Duodenal mucosa (tissue), 2 donors: ENCODE measurements at regions not wholly inside any gene's neighbourhood (a gene's known extent, or its start where the extent isn't known, plus 50 kb on each side); places are given as distances from the start of the nearest gene placed in this dataset.

ENCODE experiments used
- H3K27ac ChIP-seq: one replicate; pipeline ENCODE4 v1.7.0; 2013; ENCODE audit warnings: low read depth, low read length
- H3K27me3 ChIP-seq, 2 donors: one replicate each; pipeline ENCODE4 v1.7.0; 2013; ENCODE audit warnings: low read length in 2 of 2, control low read depth in 1 of 2; ENCODE audit not compliant: insufficient read depth in 2 of 2, control insufficient read depth in 1 of 2
- H3K36me3 ChIP-seq, 2 donors: one replicate each; pipeline ENCODE4 v1.7.0; 2013; ENCODE audit warnings: low read length in 2 of 2, control low read depth in 1 of 2; ENCODE audit not compliant: insufficient read depth in 2 of 2, control insufficient read depth in 1 of 2
- H3K4me1 ChIP-seq, 2 donors: one replicate each; pipeline ENCODE4 v1.7.0; 2013; ENCODE audit warnings: low read length in 2 of 2, control low read depth in 1 of 2; ENCODE audit not compliant: insufficient read depth in 2 of 2, control insufficient read depth in 1 of 2
- H3K4me3 ChIP-seq, 2 donors: one replicate each; pipeline ENCODE4 v1.7.0; 2013; ENCODE audit warnings: low read length in 2 of 2, low read depth in 1 of 2
- H3K9ac ChIP-seq, 2 donors: one replicate each; pipeline ENCODE4 v1.7.0; 2013; ENCODE audit warnings: low read length in 2 of 2, low read depth in 1 of 2
- H3K9me3 ChIP-seq, 2 donors: one replicate each; pipeline ENCODE4 v1.7.0; 2013; ENCODE audit warnings: low read length in 2 of 2, control low read depth in 1 of 2; ENCODE audit not compliant: control insufficient read depth in 1 of 2

- Histone ChIP-seq H3K9ac (no peak overlapping the region), H3K9me3 (no peaks in the 10 kb centered on the region), H3K27me3 (no peaks in the 10 kb centered on the region), H3K36me3 (no peaks in the 10 kb centered on the region), H3K4me3 (no peak overlapping the region), H3K4me1 (no peaks in the 10 kb centered on the region), H3K27ac (no peak overlapping the region)
These were observed 675.4 kb upstream of the SGO1 start for GRCh38 chr3:20861454-20861853.

GRCh38 chr3:20857636-20858035 is 671.6 kb upstream of the SGO1 start:
- Histone ChIP-seq H3K27me3 (no peaks in the 10 kb centered on the region), H3K4me1 (no peaks in the 10 kb centered on the region), H3K27ac (no peak overlapping the region)

GRCh38 chr3:20853890-20854289 is 667.9 kb upstream of the SGO1 start:
- Histone ChIP-seq H3K4me1 (no peaks in the 10 kb centered on the region), H3K27me3 (no peaks in the 10 kb centered on the region), H3K9me3 (peaks cover 3 to 7% of the 10 kb centered on the region in 2 donors), H3K4me3 (no peak overlapping the region), H3K27ac (no peak overlapping the region), H3K36me3 (no peaks in the 10 kb centered on the region), H3K9ac (no peak overlapping the region)

More at GRCh38 chr3:20857636-20858035, 671.6 kb upstream of the SGO1 start:
- Histone ChIP-seq H3K36me3 (no peaks in the 10 kb centered on the region), H3K4me3 (no peak overlapping the region), H3K9me3 (peaks cover 3 to 7% of the 10 kb centered on the region in 2 donors), H3K9ac (no peak overlapping the region)

GRCh38 chr3:20852712-20853111 is 666.7 kb upstream of the SGO1 start:
- no peak overlapping the region for H3K27ac ChIP-seq
- H3K36me3 ChIP-seq, result no peaks in the 10 kb centered on the region
- H3K27me3 ChIP-seq, result no peaks in the 10 kb centered on the region
- H3K4me1 ChIP-seq, result no peaks in the 10 kb centered on the region
- H3K9me3 ChIP-seq, result peaks cover 3 to 7% of the 10 kb centered on the region in 2 donors
- no peak overlapping the region for H3K4me3 ChIP-seq
- no peak overlapping the region for H3K9ac ChIP-seq

GRCh38 chr3:20849975-20850374 is 664.0 kb upstream of the SGO1 start:
- Histone ChIP-seq H3K4me3 (no peak overlapping the region), H3K4me1 (no peaks in the 10 kb centered on the region), H3K27me3 (no peaks in the 10 kb centered on the region), H3K36me3 (no peaks in the 10 kb centered on the region), H3K9ac (no peak overlapping the region), H3K27ac (no peak overlapping the region), H3K9me3 (peaks cover 0 to under 1% of the 10 kb centered on the region in 2 donors)

- Histone ChIP-seq H3K27ac (no peak overlapping the region), H3K27me3 (no peaks in the 10 kb centered on the region), H3K4me3 (no peak overlapping the region), H3K36me3 (no peaks in the 10 kb centered on the region), H3K9me3 (no peaks in the 10 kb centered on the region), H3K9ac (no peak overlapping the region), H3K4me1 (no peaks in the 10 kb centered on the region)
These were observed 660.8 kb upstream of the SGO1 start for GRCh38 chr3:20846832-20847231.

GRCh38 chr3:20846066-20846465 is 660.1 kb upstream of the SGO1 start:
- Histone ChIP-seq H3K27ac (no peak overlapping the region), H3K27me3 (no peaks in the 10 kb centered on the region), H3K4me1 (no peaks in the 10 kb centered on the region)

GRCh38 chr3:20844851-20845250 is 658.8 kb upstream of the SGO1 start:
- Histone ChIP-seq H3K27ac (no peak overlapping the region), H3K4me1 (no peaks in the 10 kb centered on the region), H3K9me3 (no peaks in the 10 kb centered on the region), H3K4me3 (no peak overlapping the region), H3K27me3 (no peaks in the 10 kb centered on the region), H3K36me3 (no peaks in the 10 kb centered on the region), H3K9ac (no peak overlapping the region)

More at GRCh38 chr3:20846066-20846465, 660.1 kb upstream of the SGO1 start:
- Histone ChIP-seq H3K9ac (no peak overlapping the region), H3K9me3 (no peaks in the 10 kb centered on the region), H3K4me3 (no peak overlapping the region), H3K36me3 (no peaks in the 10 kb centered on the region)

- no peaks in the 10 kb centered on the region for H3K27me3 ChIP-seq
- no peaks in the 10 kb centered on the region for H3K4me1 ChIP-seq
- H3K27ac ChIP-seq, result no peak overlapping the region
- H3K4me3 ChIP-seq, result no peak overlapping the region
- H3K9me3 ChIP-seq, result no peaks in the 10 kb centered on the region
- H3K36me3 ChIP-seq, result no peaks in the 10 kb centered on the region
- no peak overlapping the region for H3K9ac ChIP-seq
These were observed 656.8 kb upstream of the SGO1 start for GRCh38 chr3:20842594-20843436.

- Histone ChIP-seq H3K9me3 (no peaks in the 10 kb centered on the region), H3K27ac (no peak overlapping the region), H3K9ac (no peak overlapping the region), H3K4me1 (no peaks in the 10 kb centered on the region), H3K4me3 (no peak overlapping the region), H3K36me3 (no peaks in the 10 kb centered on the region), H3K27me3 (no peaks in the 10 kb centered on the region)
These were observed 656.0 kb upstream of the SGO1 start for GRCh38 chr3:20842002-20842401.
